Left lung (tissue), 4 donors: ENCODE measurements at regions not wholly inside any gene's neighbourhood (a gene's known extent, or its start where the extent isn't known, plus 50 kb on each side); places are given as distances from the start of the nearest gene placed in this dataset.

Experiments
- ATAC-seq: fragments of 200-7000 bp; cut with Tn5 transposase; one replicate; pipeline ENCODE4 v1.9.1; 2020; ENCODE audit warnings: moderate library complexity
- DNase-seq, 4 donors: peaks; one replicate each; pipeline ENCODE4 v3.0.0-alpha.2; 2013 to 2020
- H3K27ac ChIP-seq, 2 donors: fragments of 200-600 bp; sonication (generic) in 1 of 2; one replicate each; pipeline versions ENCODE4 v1.5.0 to v1.8.0; 2020 to 2021
- H3K27me3 ChIP-seq, 2 donors: fragments of 200-600 bp; sonication (generic) in 1 of 2; one replicate each; pipeline versions ENCODE4 v1.5.0 to v1.8.0; 2020 to 2021
- H3K36me3 ChIP-seq, 2 donors: fragments of 200-600 bp; sonication (generic) in 1 of 2; one replicate each; pipeline versions ENCODE4 v1.5.0 to v1.8.0; 2020 to 2021
- H3K4me1 ChIP-seq, 2 donors: fragments of 200-600 bp; one replicate each; pipeline ENCODE4 v1.8.0; 2021
- H3K4me3 ChIP-seq, 2 donors: fragments of 200-600 bp; sonication (generic) in 1 of 2; one replicate each; pipeline versions ENCODE4 v1.5.0 to v1.8.0; 2020 to 2021; ENCODE audit warnings: mild to moderate bottlenecking in 1 of 2
- H3K9me3 ChIP-seq, 2 donors: fragments of 200-600 bp; sonication (generic) in 1 of 2; one replicate each; pipeline versions ENCODE4 v1.5.0 to v1.8.0; 2020 to 2021
- intact Hi-C, 2 donors: fragments of 100-400 bp; cut with DNase I; formaldehyde crosslinking; loops; one replicate each; pipeline versions ENCODE4 v1.11.2 to v1.14.2; 2022
- TF ChIP-seq, protein P1 (sequence below), 2 donors: fragments of 200-600 bp; sonication (generic) in 1 of 2; IDR thresholded peaks; one replicate each; pipeline versions ENCODE4 v1.5.0 to v1.8.0; 2021; ENCODE audit warnings: antibody characterized with exemption in 2 of 2
- donor health status: DM: no; HTN: yes; CAD: no.
- donor health status: DM: no; HTN: no; CAD: no.

DNA sequence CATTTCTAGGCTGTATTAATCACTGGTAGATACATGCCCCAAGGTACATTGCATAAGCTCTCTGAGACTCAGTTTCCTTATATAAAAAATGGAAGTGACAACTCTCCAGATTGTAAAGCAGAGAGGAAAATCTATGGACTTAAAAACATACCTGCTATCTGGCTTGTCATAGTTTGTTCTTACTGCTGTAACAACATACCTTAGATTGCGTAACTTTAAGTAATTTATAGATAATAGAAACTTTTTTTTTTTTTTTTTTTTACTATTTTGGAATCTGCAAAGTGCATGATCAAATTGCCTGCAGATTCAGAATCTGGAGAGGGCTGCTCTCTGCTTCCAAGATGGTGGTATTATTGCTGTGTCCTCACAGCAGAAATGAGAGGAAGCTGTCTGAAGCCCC lies 827.7 kb upstream of the BRINP3 start:
- intact Hi-C loops, result no loop called here
- DNase-seq (no peak), ATAC-seq (no peak)
- no peaks in the 10 kb centered on the region for H3K4me1 ChIP-seq
- no peak overlapping the region for H3K27ac ChIP-seq
- peaks cover 0 to 34% of the 10 kb centered on the region in 2 donors for H3K9me3 ChIP-seq
- H3K4me3 ChIP-seq, result no peak overlapping the region
- TF ChIP-seq, protein P1, sequence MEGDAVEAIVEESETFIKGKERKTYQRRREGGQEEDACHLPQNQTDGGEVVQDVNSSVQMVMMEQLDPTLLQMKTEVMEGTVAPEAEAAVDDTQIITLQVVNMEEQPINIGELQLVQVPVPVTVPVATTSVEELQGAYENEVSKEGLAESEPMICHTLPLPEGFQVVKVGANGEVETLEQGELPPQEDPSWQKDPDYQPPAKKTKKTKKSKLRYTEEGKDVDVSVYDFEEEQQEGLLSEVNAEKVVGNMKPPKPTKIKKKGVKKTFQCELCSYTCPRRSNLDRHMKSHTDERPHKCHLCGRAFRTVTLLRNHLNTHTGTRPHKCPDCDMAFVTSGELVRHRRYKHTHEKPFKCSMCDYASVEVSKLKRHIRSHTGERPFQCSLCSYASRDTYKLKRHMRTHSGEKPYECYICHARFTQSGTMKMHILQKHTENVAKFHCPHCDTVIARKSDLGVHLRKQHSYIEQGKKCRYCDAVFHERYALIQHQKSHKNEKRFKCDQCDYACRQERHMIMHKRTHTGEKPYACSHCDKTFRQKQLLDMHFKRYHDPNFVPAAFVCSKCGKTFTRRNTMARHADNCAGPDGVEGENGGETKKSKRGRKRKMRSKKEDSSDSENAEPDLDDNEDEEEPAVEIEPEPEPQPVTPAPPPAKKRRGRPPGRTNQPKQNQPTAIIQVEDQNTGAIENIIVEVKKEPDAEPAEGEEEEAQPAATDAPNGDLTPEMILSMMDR (IDR thresholded peaks at IDR 0.05), result no peak
- H3K36me3 ChIP-seq, result no peaks in the 10 kb centered on the region
- no peaks in the 10 kb centered on the region for H3K27me3 ChIP-seq

- ATAC-seq, result no peak
- intact Hi-C loops, result no loop called here
- H3K27me3 ChIP-seq, result no peaks in the 10 kb centered on the region
- no peaks in the 10 kb centered on the region for H3K4me1 ChIP-seq
- H3K4me3 ChIP-seq, result no peak overlapping the region
- TF ChIP-seq, protein P1 (IDR thresholded peaks at IDR 0.05), result no peak
- H3K9me3 ChIP-seq, result peaks cover 0 to 27% of the 10 kb centered on the region in 2 donors
- no peak for DNase-seq
- H3K36me3 ChIP-seq, result no peaks in the 10 kb centered on the region
- H3K27ac ChIP-seq, result no peak overlapping the region
These were observed 829.3 kb upstream of the BRINP3 start for GRCh38 chr1:191306916-191307315.

DNA sequence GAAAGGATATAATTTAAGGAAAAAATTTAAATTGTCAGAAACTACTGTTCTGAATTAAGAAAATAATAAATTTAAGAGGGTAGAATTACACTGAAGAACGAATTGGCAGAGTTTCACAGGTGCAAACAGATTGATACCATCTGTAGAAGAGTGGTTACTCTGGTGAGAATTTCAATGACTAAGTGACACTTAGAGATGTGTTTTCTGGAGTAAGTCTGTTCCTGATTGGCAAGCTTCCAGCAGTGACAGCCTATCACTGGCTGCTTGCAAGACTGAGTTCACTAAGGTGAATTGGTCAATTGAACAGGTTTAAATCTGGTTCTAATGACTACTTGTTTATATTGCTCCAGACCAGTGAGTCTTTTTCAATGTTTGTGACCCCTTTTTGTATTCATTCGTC lies 838.2 kb upstream of the RGS18 start:
- ATAC-seq (no peak), DNase-seq (peak in 1 of 4 donors; percentile 3)
- no peaks in the 10 kb centered on the region for H3K36me3 ChIP-seq
- intact Hi-C loops, result no loop called here
- no peaks in the 10 kb centered on the region for H3K27me3 ChIP-seq
- H3K4me1 ChIP-seq, result no peaks in the 10 kb centered on the region
- H3K27ac ChIP-seq, result no peak overlapping the region
- TF ChIP-seq, protein P1 (IDR thresholded peaks at IDR 0.05), result no peak
- H3K9me3 ChIP-seq, result no peaks in the 10 kb centered on the region
- H3K4me3 ChIP-seq, result no peak overlapping the region

DNA sequence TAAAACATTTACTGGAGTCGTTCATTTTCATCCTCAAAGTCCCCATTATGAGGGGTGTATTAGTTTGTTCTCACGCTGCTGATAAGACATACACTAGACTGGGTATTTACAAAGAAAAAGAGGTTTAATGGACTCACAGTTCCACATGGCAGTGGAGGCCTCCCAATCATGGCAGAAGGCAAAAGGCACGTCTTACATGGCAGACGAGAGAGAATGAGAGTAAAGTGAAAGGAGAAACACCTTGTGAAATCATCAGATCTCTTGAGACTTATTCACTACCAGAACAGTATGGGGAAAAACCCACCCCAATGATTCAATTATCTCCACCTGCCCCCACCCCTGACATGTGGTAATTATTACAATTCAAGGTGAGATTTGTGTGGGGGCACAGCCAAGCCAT lies 830.4 kb upstream of the RGS18 start:
- DNase-seq (no peak), ATAC-seq (no peak)
- TF ChIP-seq, protein P1 (IDR thresholded peaks at IDR 0.05), result no peak
- intact Hi-C loops, result no loop called here
- H3K9me3 ChIP-seq, result no peaks in the 10 kb centered on the region
- no peaks in the 10 kb centered on the region for H3K27me3 ChIP-seq
- no peaks in the 10 kb centered on the region for H3K4me1 ChIP-seq
- H3K4me3 ChIP-seq, result no peak overlapping the region
- no peaks in the 10 kb centered on the region for H3K36me3 ChIP-seq
- no peak overlapping the region for H3K27ac ChIP-seq

DNA sequence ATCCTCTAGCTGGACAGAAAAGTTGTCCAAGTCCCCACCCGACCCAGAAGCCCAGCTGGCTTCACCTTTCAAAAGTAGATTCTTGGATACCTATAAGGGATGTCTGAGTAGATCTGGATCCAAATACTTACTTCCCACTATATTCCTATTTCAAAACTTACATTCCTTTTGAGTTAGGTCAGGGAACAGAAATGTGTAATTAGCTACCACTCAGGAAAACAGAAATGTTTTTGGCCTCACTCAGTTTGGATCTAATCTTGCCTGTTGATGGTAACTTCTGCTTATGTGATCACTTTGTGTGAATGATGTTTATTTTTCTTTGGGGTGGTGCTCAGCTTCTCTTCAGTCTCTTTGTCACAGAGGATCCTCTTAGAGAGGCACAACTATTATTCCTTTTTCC lies 814.4 kb upstream of the RGS18 start:
- TF ChIP-seq, protein P1 (IDR thresholded peaks at IDR 0.05), result no peak
- no peaks in the 10 kb centered on the region for H3K27me3 ChIP-seq
- no peak for ATAC-seq
- H3K9me3 ChIP-seq, result peaks cover 0 to 16% of the 10 kb centered on the region in 2 donors
- H3K4me3 ChIP-seq, result no peak overlapping the region
- no peak overlapping the region for H3K27ac ChIP-seq
- no peak for DNase-seq
- H3K36me3 ChIP-seq, result no peaks in the 10 kb centered on the region
- no peaks in the 10 kb centered on the region for H3K4me1 ChIP-seq
- intact Hi-C loops, result no loop called here
